ENCODE measurements at regions not wholly inside any gene's neighbourhood (a gene's known extent, or its start where the extent isn't known, plus 50 kb on each side); places are given as distances from the start of the nearest gene placed in this dataset.
"Not testable (repeated sequence)": the region's sequence is repeated elsewhere in the genome, so short reads cannot be mapped to it uniquely, and the experiment has no call there.

DNA sequence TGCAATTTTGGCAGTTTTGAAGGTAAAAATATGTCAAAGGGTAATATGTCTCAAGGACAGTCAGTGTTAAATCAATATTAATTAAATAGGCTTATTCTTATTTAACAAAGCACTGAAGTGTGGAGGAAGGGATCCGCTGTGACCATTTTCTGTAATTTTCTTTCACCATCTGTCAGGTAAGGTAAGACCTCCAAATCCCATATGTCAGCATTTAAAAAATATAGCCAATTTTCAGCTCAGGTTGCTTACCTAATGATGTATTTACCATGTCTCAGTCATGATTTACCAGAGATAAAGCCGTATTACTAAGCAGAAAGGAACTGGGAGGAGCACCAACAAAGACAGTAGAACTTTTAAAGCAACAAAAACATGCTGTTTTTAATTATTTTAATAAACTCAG is 683.9 kb downstream of the CCSER2 start:
- DNase-seq (ENCODE audit: low read depth), result no peak

DNA sequence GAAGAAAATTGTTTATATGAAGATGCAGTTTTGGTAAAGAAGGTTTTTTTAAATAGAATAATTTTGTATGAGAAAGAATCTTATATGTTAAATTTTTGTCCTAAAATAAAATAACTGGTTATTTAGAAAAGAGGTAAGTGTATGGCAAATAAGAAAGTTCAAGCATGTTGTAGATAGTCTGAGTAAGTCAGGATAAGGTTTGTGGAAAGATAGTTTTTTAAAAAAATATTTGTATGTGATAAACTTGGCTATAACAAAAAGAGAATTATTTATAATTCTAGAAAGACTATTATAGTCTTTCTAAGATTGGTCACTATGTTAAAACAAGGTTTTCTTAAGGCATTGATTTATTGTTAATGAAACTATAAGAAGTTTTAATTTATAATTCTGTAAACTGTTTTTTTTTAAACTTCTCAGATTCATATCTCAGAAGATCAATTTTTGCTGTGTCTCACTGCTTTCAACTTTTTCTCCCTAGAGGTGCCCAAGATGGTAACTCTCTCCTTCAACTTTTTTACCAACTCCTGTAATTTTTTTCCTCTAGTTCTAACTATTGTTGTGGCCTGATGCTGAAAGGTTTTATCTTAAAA is 698.6 kb downstream of the CCSER2 start:
- no peak for DNase-seq (ENCODE audit: low read depth)

DNA sequence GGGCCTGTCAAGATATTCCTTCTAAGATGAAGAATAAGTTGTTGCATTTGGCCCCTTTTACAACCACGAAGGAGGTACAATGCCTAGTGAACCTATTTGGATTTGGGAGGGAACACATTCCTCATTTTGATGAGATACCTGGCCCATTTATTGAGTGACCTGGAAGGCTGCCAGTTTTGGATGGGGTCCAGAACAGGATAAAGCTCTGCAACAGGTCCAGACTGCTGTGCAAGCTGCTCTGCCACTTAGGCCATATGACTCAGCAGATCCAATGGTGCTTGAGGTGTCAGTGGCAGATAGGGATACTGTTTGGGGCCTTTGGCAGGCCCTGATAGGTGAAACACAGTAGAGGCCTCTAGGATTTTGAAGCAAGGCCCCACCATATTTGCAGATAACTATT is 704.6 kb downstream of the CCSER2 start:
- no peak for DNase-seq (ENCODE audit: low read depth)

DNA sequence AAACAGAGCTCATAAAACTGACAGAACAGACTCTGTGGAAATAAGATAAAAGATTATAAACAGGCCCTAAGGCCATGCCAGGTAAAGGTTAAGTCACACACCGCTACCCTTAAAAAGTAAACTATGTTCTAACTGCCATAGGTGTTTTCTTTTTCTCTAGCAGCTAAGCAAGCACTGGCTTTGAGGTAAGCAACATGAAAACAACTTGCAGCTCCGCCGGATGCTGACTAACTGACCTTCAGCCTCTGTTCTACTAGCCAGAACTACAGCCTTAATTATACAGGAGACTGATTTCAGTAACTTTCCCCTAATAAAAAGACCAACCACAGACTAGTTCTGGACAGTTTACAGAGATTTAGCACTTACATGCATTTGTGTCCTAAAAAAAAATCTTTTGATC is 708.3 kb downstream of the CCSER2 start:
- no peak for DNase-seq (ENCODE audit: low read depth)

DNA sequence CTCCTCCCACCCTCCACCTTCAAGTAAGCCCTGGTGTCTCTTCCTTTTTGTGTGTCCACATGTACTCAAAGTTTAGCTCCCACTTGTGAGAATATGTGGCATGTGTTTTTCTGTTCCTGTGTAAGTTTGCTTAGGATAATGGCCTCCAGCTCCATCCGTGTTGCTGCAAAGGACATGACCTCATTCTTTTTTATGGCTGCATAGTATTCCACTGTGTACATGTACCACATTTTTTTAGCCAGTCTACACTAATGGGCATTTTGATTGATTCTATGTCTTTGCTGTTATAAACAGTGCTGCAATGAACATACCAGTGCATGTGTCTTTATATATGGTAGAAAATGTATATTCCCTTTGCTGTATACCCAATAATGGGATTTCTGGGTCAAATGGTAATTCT is 710.9 kb downstream of the CCSER2 start:
- DNase-seq (ENCODE audit: low read depth), result no peak

DNA sequence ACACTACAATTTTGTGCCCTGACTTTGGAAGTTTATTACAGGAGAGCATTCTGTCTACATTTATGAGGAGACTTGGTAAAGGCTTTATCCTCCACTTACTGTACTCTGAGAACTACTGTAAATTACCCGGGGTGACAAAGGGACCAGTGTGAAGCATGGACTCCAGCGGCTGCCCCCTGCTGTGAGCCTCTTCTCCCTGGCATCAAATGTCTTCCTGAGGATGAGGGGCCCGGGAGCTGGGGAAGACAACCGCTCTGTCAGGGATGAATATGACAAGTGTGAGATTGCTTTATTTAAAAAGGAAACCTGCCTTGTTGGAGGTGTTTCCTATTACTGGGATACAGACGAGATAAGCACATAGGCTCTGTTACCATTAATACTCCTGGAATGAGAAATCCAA is 714.8 kb downstream of the CCSER2 start:
- no peak for DNase-seq (ENCODE audit: low read depth)

DNA sequence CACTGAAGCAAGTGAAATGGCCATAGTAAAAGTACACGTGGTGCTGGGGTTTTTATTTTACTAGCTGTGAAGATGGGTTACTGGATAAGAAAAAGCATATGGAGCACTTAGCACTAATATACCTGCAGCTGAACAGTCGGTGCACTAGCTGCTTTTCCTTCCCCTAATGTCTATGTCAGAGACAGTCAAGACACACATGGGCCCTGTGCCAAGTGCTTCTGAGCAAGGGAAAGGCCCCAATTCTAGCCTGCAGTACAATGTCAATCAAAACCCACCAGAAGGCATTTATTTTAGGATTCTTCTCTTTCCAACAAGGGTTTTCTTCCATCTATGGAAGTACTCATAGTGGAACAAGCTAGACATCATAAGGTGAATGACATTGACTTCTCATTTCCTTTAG is 716.7 kb downstream of the CCSER2 start:
- DNase-seq (ENCODE audit: low read depth), result no peak

DNA sequence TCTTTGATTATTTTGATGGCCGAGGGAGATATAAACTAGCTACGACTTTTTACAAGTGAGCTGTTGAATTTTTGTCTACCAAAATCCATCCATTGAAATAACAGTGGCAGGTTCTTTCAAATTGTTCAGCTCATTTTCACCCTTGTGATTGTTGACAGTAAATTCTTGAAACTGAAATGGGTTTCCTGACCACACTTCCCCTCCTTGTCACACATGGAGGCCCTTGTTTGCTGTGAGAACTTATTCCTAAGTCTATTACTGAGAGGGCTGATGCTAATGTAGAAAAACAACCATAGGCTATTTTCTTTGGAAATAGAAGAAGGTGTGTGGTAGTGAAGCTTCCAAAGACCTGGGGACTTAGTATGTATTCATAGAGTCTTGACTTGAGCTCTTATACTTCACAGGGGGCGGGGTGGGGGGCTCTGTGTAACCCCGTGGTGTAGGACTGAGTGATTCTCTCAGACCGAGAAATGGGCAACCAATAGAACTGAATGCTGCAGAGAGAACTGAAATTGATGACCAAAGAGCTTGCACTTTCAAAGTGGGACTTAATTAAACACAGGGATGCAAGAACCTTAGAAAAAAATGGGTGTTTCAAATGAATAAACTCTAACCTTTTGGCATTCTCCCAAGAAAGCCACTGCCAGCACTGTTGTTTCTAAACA is 718.9 kb downstream of the CCSER2 start:
- DNase-seq (ENCODE audit: low read depth), result no peak

DNA sequence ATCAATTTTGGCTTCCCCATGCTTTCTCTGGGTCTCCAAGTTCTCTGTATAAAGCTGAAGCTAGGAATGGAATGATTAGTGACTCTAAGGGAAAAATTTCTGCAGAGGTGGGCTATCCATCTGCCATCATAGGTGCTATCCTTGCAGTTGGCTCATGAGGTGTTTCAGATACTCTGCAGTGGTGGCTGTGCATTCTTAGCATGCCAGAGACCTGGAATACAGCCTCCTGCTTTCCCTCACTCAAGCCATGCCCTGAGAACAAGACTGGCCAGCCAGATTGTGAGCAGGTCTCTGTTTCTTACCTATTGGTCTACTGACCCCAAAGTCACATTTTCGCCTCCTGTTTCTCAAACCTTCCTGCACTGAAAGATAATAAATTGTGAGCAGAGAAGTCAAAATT is 719.6 kb downstream of the CCSER2 start:
- DNase-seq (ENCODE audit: low read depth), result no peak

DNA sequence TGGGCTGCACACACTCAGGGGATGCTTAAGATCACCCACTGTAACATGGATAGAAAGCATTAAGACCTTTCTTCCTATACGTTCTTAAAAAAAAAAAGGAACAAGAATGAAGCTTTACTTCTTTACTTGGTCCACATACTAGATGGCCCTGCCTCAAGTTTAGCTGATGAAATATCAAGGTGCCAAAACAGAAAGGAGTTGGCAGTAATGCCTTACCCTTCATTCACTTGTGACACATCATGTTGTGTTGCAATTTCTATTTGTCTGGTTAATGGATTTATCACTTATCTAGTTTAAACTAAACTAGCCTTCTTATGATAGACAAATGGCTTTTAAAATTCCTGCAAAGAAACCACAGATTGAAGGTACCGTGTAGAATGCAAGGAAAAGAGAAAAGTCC is 720.3 kb downstream of the CCSER2 start:
- DNase-seq (ENCODE audit: low read depth), result no peak

DNA sequence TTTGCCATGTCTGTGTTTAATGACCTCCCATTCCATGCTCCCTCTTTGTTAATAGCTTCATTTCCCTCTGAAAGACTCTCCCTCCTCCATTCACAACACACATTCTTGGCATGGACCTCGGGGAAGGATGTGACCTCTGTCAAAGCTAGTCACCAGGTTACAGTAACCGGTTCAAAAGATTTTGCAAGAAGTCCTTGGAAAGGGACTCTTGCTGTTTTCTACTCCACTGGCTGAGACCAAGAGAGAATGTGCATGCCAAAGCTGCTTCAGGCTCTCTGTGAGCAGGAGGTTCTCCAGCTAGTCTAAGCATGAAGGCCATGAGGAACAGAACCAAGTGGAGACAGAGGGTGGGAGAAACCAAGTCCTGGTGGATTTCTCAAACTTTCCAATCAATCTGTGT is 732.6 kb downstream of the CCSER2 start:
- no peak for DNase-seq (ENCODE audit: low read depth)

DNA sequence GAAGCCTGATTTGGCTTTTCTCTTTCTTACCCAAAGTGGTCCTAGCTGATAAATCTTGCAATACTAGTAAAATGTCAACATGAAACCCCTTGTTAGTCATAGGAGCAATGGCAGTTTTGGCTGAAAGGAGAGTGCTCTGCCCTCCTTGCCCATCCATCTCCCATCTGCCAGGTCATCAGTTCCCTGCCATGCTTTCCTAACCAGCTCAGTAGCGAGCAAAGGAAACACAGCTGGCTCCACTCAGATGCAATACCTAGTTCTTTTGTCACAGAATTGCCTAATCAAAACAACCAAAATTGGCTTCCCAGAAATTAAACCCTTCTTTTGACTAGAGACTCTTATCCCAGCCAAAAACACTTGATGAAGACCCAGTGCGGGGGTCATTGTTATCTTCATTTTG is 733.0 kb downstream of the CCSER2 start:
- DNase-seq (ENCODE audit: low read depth), result no peak

DNA sequence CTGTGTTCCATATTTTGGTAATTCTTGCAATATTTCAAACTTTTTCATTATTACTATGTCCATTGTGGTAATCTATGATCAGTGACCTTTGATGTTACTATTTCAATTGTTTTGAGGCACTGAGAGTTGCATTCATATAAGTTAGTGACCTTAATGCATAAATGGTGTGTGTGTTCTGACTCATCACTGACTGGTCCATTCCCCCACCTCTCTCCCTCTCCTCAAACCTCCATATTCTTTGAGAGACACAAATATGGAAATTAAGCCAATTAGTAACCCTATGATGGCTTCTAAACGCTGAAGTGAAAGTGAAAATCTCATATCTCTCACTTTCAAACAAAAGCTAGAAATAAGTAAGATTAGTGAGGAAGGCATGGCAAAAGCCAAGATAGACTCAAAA is 739.6 kb downstream of the CCSER2 start:
- DNase-seq (ENCODE audit: low read depth), result no peak

DNA sequence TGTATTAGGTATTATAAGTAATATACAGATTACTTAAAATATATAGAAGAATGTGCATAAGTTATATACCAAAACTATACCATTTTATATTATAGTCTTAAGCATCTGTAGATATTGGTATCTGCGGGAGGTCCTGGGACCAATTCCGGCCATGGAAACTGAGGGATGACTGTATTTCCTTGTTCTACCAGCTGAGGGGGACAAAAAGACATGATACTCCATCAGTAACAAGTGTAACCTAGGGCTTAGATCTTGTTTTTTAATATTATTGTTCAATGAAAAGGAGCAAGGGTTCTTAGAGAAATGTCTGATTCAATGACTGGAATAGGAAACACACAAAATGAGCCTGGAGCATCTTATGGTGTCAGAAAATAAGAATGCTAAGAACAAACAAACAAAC is 752.5 kb downstream of the CCSER2 start:
- DNase-seq (ENCODE audit: low read depth), result no peak

DNA sequence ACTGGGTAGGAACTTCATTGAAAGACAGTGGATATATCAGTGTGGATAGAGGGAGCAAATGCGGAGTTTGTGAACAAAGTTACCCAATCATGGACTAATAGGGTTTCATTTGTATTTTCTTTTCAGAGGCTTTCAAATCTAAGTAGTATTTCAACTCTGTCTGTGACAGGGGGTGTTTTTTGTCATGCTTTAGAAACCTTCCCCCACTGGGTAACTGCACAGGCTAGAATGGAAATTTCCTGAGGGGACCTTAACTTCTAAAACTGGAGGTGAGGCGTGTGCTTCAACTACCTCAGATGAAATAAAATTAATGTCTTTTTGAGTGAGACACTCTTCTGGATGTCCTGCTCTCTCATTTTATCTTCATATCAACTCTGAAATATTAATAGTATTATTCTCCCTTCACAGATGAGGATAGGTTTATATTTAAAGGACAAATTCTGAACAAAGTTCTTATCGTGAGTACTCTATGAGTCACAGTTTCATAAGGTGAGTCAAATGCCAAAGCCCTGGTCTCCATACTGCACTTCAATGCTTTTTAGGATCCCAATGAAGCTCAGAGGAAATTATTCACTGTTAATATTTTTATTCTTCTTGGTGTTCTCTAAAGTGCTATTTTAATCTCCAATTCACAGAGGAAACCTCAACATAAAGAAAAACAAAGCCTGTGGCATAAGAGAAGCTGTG is 770.6 kb downstream of the CCSER2 start:
- no peak for DNase-seq (ENCODE audit: low read depth)

DNA sequence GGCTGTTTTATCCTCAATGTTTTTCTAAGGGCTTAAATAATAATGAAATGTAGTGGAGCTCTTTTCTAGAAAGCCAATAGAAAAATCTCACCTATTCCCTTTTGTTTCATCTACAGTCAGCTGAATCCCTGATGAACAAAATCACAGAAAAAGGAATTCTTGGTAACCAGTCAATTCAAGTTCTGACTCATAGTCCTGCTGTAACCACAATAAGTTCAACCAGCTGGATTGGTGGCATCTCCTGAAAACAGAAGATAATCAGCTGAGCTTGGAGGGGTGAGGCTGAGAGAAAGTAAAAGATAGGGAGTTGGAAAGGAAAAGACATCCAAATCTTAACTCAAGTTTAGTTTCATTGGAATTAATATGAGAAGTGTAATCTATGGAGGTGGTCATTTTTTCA is 772.1 kb downstream of the CCSER2 start:
- DNase-seq (ENCODE audit: low read depth), result no peak

DNA sequence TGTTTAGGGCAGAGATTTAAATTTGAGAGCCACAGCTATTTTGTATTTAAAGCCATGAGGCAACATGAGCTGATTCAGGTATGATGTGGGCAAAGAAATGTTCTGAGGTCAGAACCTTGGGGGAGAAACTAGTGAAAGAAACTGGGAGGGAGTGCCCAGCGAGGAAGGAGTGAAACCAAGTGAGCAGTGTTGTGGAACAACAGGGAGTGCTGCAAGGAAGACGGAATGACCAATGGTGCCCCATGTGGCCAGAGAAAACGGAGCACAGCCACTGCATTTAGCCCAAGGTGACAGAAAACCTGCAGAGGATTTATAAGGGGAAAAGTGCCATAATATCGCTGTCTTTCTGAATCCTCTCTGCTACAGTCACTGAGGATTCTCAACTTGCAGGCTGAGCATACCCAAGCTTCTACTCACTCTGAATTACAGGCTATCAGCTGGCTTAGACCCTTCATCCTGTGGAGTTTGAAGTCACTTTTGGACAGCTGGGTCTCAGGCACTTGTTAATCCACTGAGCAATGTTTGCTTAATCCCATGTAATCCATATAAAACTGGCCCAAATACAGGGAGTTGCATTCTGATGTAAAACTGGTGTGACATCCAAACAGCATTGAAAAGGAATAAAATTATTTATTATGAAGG is 777.3 kb downstream of the CCSER2 start:
- no peak for DNase-seq (ENCODE audit: low read depth)

DNA sequence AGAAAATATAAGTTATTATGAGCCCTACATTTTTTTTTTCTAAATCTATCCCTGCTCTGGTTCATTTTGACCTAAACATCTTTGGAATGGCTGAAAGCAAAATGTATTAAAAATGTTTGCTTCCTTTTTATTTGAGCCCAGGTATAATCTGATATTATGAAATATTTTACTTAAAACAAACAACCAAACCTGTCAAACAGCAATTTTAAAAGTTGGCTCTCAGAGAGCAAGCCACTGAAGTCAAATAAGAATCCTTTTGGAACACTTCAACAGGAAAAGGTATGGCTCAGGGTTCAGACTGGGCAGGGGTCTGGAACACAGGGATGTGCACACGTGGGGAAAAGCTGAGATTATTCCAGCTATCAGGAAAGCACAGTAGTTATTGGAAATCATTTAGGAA is 782.9 kb downstream of the CCSER2 start:
- no peak for DNase-seq (ENCODE audit: low read depth)

DNA sequence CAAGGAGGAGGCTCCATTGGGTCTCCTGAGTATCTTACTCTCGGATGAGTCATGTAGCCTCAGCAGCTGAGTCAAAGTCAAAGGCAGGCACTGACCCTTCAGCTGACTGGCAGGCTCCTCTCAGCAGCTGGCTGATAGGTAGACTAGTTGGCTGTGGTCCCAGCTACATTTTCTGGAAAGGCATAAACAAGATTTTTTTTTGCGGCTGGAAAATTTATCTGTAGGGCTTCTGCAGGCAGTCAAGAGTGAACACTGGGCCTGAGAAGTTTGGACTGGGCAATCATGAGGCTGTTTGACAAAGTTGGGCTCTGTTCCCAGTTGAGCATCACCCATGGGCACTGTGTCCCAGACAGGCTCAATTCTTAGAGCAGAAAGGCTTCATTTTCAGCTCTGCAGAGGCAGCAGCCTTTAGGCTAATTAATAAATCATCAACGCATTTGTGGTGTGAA is 796.2 kb downstream of the CCSER2 start:
- no peak for DNase-seq (ENCODE audit: low read depth)

DNA sequence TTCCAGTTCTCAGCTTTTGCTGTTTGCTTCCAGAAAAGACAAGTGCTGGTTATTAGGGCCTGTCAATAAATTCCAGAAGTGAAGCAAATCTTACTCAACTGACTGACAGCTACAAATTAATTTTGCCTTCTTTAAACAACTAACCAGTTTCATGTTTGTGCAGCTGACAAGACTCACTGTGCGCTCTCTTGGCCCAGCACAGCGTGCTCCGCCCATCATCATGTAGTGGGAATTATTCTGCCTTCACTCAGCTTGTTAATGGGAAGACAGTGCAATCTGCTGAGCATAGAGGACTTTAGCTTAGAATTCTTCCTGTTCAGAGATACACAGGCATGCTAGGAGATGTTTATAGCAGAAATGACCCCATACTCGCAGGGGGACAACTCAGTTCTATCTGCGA is 808.9 kb downstream of the CCSER2 start:
- no peak for DNase-seq (ENCODE audit: low read depth)

DNA sequence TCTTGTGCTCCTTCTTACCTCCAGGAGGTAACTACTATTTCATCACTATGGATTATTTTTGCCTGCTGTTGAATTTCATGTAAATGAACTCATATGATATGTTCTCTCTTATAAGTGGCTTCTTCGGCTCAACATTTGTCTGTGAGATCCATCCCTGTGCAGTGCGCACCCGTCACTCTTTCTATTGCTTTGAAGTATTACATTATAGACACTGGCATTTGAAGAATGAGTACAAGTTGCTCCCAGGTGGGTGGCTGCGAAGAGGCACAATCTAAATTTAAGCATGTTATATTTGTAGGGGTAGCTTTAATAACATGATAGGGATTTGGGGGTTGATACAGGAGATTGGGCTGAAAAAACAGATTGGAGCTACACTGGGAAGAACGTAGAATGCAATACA is 809.7 kb downstream of the CCSER2 start:
- DNase-seq (ENCODE audit: low read depth), result no peak

DNA sequence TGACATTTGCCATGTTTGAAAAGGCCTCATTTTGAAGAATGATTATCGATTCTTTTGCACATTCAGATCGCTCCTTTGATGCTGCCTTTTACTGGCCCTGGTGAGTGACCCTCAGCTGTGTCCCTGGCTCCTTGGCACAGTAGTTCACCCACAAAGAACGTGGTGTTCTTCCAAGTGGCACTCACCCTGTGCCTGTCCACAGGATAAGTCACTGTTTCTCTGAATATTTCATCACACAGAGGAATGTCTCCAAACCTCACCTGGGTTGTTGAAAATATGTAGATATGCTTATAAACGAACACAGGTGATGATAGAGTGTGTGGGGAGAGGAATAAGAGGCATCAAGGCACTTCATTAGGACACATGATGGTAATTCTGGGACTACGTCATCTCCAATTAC is 810.7 kb downstream of the CCSER2 start:
- DNase-seq (ENCODE audit: low read depth), result no peak

DNA sequence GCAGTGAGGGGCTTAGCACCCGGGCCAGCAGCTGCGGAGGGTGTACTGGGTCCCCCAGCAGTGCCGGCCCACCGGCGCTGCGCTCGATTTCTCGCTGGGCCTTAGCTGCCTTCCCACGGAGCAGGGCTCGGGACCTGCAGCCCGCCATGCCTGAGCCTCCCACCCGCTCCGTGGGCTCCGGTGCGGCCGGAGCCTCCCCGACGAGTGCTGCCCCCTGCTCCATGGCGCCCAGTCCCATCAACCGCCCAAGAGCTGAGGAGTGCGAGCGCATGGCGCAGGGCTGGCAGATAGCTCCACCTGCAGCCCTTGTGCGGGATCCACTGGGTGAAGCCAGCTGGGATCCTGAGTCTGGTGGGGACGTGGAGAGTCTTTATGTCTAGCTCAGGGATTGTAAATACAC is 813.1 kb downstream of the CCSER2 start:
- not testable (repeated sequence) for DNase-seq (ENCODE audit: low read depth)

Data from iris pigment epithelial cell (primary cell).